HG03196 (cell line): ENCODE measurements at regions not wholly inside any gene's neighbourhood (a gene's known extent, or its start where the extent isn't known, plus 50 kb on each side); places are given as distances from the start of the nearest gene placed in this dataset.

Experiments used
- ATAC-seq: cut with Tn5 transposase; IDR thresholded peaks from one replicate; pipeline ENCODE4 v1.9.1; 2021; ENCODE audit not compliant: unreplicated experiment

DNA sequence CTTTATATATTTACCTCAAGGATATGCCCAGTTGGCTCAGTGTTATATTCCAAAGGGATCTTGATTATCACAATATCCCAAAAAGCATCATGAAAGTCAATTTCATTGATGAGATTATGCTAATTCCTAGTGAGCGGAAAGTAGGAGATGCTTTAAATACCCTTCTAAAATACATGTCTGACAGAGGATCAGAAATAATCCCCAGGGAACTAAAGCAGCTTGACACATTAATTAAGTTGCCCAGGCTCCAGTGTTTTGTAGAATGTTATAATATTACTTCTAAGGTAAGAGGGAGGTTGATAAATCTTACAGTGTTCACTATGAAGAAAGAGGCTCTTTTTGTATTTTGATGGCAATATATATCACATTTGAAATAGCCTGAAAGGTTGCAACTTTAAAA lies 767.5 kb upstream of the ROBO1 start:
- ATAC-seq: no peak

DNA sequence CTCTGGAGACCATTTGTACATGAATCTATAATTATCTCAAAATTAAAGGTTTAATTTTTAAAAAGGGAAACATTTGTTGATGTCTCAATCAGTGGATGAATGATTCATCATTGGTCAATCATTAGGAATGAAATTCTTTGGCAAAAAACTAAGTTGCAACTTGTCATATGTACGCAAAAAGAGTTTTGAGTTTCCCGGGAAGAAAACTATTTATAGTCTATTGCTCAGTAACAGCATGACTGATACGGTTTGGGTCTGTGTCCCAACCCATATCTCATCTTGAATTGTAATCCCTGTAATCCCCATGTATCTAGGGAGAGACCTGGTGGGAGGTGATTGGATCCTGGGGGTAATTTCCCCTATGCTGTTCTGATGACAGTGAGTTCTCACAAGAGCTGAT lies 765.8 kb upstream of the ROBO1 start:
- ATAC-seq: no peak

DNA sequence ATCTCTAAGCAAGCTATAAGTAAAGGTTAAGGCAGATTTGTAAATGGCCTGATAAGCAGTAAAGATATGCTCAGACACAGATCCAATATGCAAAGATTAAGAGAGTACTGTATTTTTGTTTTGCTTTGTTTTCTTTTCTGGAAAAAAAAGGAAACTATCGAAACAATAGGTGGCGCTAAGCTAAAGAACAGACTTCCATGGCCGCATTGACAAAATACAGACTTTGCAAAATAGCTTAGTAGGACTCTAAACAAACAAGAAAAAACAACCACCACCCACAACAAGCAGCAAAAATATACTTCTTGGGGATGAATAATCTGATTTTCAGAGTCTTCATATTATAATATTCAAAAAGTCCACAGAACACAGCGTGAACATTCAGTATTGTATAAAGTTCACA lies 758.4 kb upstream of the ROBO1 start:
- no peak for ATAC-seq

GRCh38 chr3:80521081-80521480 lies 753.3 kb upstream of the ROBO1 start:
- ATAC-seq: no peak

- no peak for ATAC-seq
These were observed 751.6 kb upstream of the ROBO1 start for GRCh38 chr3:80519436-80519835.

DNA sequence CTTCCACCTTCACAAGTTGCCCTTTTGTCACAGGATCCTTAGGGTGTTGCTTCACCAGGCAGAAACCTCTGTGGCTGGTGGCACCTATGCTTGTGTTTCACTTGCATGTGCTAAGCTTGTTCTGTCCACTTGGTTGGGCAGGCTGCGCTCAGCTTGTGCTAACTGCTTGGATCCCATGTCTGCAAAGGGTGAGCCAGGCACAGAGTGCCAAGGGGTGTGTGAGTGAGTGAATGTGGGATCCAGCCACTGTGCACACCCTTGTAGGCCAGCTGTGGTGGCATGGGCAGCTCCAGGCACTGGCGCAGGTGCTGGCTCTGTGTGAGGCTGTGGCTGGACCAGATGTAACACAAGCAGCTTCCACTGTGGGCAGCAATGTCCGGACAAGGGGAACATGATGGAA lies 728.7 kb upstream of the ROBO1 start:
- ATAC-seq: no peak

GRCh38 chr3:80492162-80492561 lies 724.4 kb upstream of the ROBO1 start:
- ATAC-seq: no peak

GRCh38 chr3:80472961-80473360 lies 705.2 kb upstream of the ROBO1 start:
- no peak for ATAC-seq

- ATAC-seq: no peak
These were observed 704.7 kb upstream of the ROBO1 start for GRCh38 chr3:80472459-80472858.

DNA sequence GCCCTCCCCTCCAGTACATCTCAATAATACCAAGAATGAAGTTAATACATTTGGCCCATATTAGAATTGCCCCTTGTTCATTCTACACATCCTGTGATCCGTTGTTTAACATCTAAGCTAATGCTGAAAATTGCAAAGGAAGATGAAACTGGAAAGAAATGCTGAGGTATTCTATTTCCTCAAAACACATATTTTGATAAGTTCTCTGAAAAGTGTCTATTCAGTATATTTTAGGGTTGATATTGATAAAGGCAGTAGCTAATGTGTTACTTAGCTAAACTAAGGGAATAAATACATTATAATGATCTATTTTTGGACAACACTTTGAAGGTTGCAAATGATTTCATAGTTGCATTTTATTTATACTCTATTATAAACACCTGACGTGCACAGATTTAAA lies 702.6 kb upstream of the ROBO1 start:
- no peak for ATAC-seq

GRCh38 chr3:80465746-80466145 lies 697.9 kb upstream of the ROBO1 start:
- ATAC-seq: no peak

DNA sequence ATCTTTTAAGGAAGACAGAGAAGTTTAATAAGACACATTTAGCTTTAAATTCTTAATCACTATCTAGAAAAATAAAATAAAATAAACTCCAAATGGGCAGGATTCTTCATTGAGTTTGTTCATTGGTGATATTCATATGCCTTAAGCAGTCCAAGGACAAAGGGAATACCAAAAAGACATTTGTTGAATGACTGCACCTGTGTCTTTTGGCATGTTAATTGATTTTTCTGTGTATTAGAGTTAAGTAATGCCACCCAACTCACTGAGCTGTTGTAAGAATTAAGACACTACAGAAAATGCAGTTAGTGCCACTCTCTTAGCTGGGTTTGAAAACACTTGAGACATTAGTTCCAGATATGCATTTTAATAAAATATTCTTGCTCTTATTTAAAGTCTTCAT lies 683.6 kb upstream of the ROBO1 start:
- ATAC-seq: no peak

DNA sequence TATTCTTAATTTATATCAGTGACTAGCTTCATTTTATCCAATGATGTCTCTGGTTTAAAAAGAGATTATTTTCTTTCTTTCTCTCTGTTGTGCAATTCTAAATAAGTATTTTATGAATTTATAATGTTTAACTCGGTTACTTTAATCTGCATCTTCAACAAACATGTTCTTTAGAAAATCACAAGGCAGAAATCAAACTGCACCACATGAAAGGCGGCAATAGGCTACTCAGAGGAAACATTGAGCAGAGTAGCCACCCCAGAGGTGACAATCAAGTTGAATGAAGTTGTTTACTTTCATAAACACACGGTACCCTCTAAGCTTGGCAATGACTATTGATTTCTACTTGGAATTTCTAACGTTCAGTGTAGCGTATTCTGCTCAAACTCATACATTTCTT lies 677.8 kb upstream of the ROBO1 start:
- ATAC-seq: no peak

- no peak for ATAC-seq
These were observed 677.3 kb upstream of the ROBO1 start for GRCh38 chr3:80445053-80445452.

DNA sequence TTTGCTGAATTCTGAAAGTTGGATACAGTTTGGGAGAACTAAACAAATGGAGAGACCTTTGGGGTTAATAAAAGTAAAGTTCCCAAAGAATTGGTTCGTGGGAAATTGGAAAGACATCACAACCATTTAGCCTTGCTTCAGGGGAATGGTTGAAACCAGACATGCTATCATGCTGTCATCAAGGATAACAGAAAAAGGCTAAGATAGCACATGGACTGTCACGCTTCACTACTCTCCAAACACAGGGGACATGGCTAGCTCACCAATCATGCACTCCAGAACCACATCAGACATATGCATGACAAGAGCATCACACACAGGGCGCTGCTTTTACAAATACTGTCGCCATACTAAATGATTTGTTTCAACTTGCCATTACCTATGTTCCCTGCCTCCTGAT lies 671.7 kb upstream of the ROBO1 start:
- ATAC-seq: no peak

- no peak for ATAC-seq
These were observed 666.6 kb upstream of the ROBO1 start for GRCh38 chr3:80434366-80434765.

DNA sequence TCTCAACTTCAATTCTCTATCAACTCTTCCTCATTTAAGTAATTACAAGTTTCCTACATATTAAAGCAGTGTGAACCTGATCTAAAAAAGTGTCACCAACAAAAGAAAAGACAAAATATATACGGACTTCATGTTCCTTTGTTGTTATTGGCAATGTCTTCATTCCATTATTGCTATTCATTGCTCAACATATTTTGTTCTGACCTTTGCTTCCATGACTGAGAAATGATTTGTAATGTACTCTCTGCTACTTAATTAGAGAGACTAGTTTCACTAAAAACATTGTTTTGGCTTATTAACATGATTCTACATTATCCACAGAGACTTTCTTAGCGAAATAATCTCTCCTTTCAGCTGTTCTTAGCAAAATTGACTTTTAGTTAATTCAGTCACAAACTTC lies 657.2 kb upstream of the ROBO1 start:
- no peak for ATAC-seq

GRCh38 chr3:80408030-80408721 lies 640.4 kb upstream of the ROBO1 start:
- ATAC-seq: no peak

- no peak for ATAC-seq
These were observed 637.8 kb upstream of the ROBO1 start for GRCh38 chr3:80405618-80406017.

DNA sequence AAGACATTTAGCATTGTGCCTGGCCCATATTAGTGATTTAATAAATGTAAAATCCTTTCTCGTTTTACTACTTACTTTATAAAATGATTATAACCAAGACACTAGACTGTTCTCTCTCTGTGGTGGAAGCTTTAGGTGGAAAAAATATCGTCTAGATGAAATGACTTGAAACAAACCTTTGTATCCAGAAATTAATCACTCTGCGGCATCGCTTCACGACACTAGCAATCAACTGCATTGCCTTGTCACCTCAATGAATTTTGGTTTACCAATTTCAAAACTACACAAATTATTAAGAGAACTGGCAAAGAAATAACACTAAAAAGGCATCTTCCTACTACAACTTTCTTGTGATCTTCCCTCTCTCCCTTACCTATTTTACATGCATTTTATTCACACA lies 627.2 kb upstream of the ROBO1 start:
- no peak for ATAC-seq

DNA sequence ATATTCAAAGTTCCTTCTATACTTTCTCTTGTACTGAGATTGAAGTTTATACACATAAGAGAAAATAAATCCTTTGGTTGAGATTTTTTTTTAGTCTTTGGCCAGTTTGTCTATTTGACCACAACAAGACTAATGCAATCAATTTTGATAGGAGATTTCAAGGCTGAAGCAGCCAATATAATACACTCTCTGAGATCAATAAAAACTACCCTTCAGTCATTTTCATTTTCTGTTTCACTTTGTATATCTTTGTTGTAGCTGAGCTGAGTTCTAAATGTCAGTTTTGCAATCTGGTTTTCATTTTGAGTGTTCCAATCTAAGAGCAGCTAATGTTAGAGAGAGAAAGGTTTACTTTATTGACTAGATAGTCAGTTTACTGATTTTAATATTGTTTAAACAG lies 623.8 kb upstream of the ROBO1 start:
- no peak for ATAC-seq

DNA sequence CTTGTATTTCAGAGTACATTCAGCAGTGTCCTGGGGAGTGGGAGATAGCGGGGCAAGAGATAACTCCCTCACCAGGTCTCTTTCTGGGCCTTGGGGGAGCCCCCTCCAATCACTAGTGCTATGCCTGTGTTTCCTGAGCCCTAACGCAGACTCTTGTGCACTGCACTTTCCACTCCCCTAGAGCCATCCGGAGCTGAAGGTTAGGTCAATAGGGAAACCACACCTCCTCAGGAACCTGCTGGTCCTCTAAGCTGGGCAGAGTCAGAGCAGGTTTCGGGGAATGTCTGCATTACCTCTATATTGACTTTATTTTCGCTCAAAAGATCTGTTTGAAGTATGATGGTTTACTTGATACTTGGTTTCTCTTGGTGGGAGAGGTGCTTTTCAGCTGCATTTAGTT lies 617.0 kb upstream of the ROBO1 start:
- no peak for ATAC-seq

GRCh38 chr3:80374423-80374822 lies 606.6 kb upstream of the ROBO1 start:
- no peak for ATAC-seq

- ATAC-seq: no peak
These were observed 600.8 kb upstream of the ROBO1 start for GRCh38 chr3:80368616-80369015.
